GM23338 (cell line): ENCODE measurements at regions not wholly inside any gene's neighbourhood (a gene's known extent, or its start where the extent isn't known, plus 50 kb on each side); places are given as distances from the start of the nearest gene placed in this dataset.

ENCODE experiments used
- ATAC-seq: fragments of 200-7000 bp; cut with Tn5 transposase; 3 replicates; pipeline ENCODE4 v1.9.1; 2020
- DNase-seq: peaks from one replicate; pipeline ENCODE4 v3.0.0-alpha.2; 2015; ENCODE audit warnings: low spot score
- H2AFZ ChIP-seq: fragments of 200-600 bp; sonication (generic); 2 replicates; pipeline ENCODE4 v1.8.0; 2016; ENCODE audit warnings: antibody characterized with exemption, mild to moderate bottlenecking, moderate library complexity
- H3F3A ChIP-seq: fragments of 200-600 bp; sonication (generic); replicated peaks from 2 replicates; pipeline ENCODE4 v1.8.0; 2017; ENCODE audit warnings: antibody characterized with exemption, mixed run types, low read depth
- H3K27ac ChIP-seq: fragments of 200-600 bp; sonication (generic); 2 replicates; pipeline ENCODE4 v1.6.1; 2016; ENCODE audit warnings: low read depth
- H3K27me3 ChIP-seq: fragments of 200-600 bp; sonication (generic); 2 replicates; pipeline ENCODE4 v1.8.0; 2016; ENCODE audit warnings: mild to moderate bottlenecking, mixed run types, moderate library complexity; ENCODE audit not compliant: insufficient read depth
- H3K36me3 ChIP-seq: fragments of 200-600 bp; sonication (generic); 2 replicates; pipeline ENCODE4 v1.8.0; 2016; ENCODE audit warnings: mild to moderate bottlenecking; ENCODE audit not compliant: insufficient read depth
- H3K4me1 ChIP-seq: fragments of 200-600 bp; sonication (generic); 2 replicates; pipeline ENCODE4 v1.8.0; 2016; ENCODE audit warnings: mild to moderate bottlenecking, moderate library complexity; ENCODE audit not compliant: insufficient read depth
- H3K4me2 ChIP-seq: fragments of 200-600 bp; sonication (generic); 2 replicates; pipeline ENCODE4 v1.7.1; 2017; ENCODE audit warnings: mixed run types
- H3K4me3 ChIP-seq: fragments of 200-600 bp; sonication (generic); 2 replicates; pipeline ENCODE4 v1.6.1; 2016; ENCODE audit warnings: mixed run types
- H3K79me2 ChIP-seq: fragments of 200-600 bp; sonication (generic); replicated peaks from 2 replicates; pipeline ENCODE4 v1.8.0; 2017; ENCODE audit warnings: mild to moderate bottlenecking; ENCODE audit not compliant: insufficient read depth
- H3K9me2 ChIP-seq: fragments of 200-600 bp; sonication (generic); 2 replicates; pipeline ENCODE4 v1.8.0; 2017; ENCODE audit not compliant: insufficient read depth
- H4K20me1 ChIP-seq: fragments of 200-600 bp; sonication (generic); replicated peaks from 2 replicates; pipeline ENCODE4 v1.8.0; 2017; ENCODE audit warnings: mild to moderate bottlenecking; ENCODE audit not compliant: insufficient read depth
- H3K27ac Mint-ChIP-seq: 2 replicates; pipeline ENCODE4 v1.8.0; 2020; ENCODE audit warnings: inconsistent platforms, mild to moderate bottlenecking, moderate library complexity, mixed read lengths
- H3K27me3 Mint-ChIP-seq: 3 replicates; pipeline ENCODE4 v1.8.0; 2022; ENCODE audit warnings: low read depth, mild to moderate bottlenecking, moderate library complexity, mixed read lengths, inconsistent platforms; ENCODE audit not compliant: insufficient read depth, poor library complexity
- H3K36me3 Mint-ChIP-seq: 3 replicates; pipeline ENCODE4 v1.8.0; 2021; ENCODE audit warnings: low read depth, mild to moderate bottlenecking, inconsistent platforms, moderate library complexity, mixed read lengths
- H3K4me1 Mint-ChIP-seq: 3 replicates; pipeline ENCODE4 v1.8.0; 2020; ENCODE audit warnings: mild to moderate bottlenecking, inconsistent platforms, mixed read lengths
- H3K4me3 Mint-ChIP-seq: 3 replicates; pipeline ENCODE4 v1.8.0; 2021; ENCODE audit warnings: moderate library complexity, mild to moderate bottlenecking, inconsistent platforms, mixed read lengths
- H3K9me3 Mint-ChIP-seq: 3 replicates; pipeline ENCODE4 v1.8.0; 2020; ENCODE audit warnings: moderate library complexity, mild to moderate bottlenecking, inconsistent platforms, mixed read lengths
- EZH2 ChIP-seq: fragments of 200-600 bp; sonication (generic); IDR thresholded peaks from one replicate; pipeline ENCODE4 v1.8.0; 2017; ENCODE audit warnings: antibody characterized with exemption, mild to moderate bottlenecking, low read depth; ENCODE audit not compliant: unreplicated experiment
- POLR2AphosphoS5 ChIP-seq: IDR thresholded peaks from 2 replicates; pipeline ENCODE4 v1.6.1; 2016; ENCODE audit warnings: antibody characterized with exemption, low read depth
- STAT1 ChIP-seq: IDR thresholded peaks from one replicate; pipeline ENCODE4 v1.6.1; 2016; ENCODE audit warnings: antibody characterized with exemption; ENCODE audit not compliant: unreplicated experiment
- ZNF114 ChIP-seq: fragments of 250-450 bp; sonication (Bioruptor Pico); IDR thresholded peaks from 2 replicates; pipeline ENCODE4 v1.5.0; 2020; ENCODE audit warnings: mild to moderate bottlenecking, moderate library complexity
- ZNF462 ChIP-seq: fragments of 250-450 bp; sonication (Bioruptor Pico); IDR thresholded peaks from 2 replicates; pipeline ENCODE4 v1.5.0; 2020; ENCODE audit warnings: mild to moderate bottlenecking, moderate library complexity
- TF ChIP-seq, protein P1 (sequence below), 2 experiments: fragments of 200-600 bp in 1 of 2; sonication (generic) in 1 of 2; conservative IDR thresholded peaks; 2 replicates each; pipeline versions ENCODE4 v1.5.1 to v1.6.1; 2016 to 2017; ENCODE audit warnings: antibody characterized with exemption in 2 of 2, low read depth in 2 of 2, mild to moderate bottlenecking in 2 of 2, moderate library complexity in 1 of 2
- TF ChIP-seq, protein P2 (sequence below): IDR thresholded peaks from one replicate; pipeline ENCODE4 v1.6.1; 2018; ENCODE audit warnings: antibody characterized with exemption; ENCODE audit not compliant: unreplicated experiment

GRCh38 chr1:229843627-229844238 lies 217.7 kb downstream of the URB2 start:
- TF ChIP-seq STAT1 = no peak
- TF ChIP-seq, protein P1, sequence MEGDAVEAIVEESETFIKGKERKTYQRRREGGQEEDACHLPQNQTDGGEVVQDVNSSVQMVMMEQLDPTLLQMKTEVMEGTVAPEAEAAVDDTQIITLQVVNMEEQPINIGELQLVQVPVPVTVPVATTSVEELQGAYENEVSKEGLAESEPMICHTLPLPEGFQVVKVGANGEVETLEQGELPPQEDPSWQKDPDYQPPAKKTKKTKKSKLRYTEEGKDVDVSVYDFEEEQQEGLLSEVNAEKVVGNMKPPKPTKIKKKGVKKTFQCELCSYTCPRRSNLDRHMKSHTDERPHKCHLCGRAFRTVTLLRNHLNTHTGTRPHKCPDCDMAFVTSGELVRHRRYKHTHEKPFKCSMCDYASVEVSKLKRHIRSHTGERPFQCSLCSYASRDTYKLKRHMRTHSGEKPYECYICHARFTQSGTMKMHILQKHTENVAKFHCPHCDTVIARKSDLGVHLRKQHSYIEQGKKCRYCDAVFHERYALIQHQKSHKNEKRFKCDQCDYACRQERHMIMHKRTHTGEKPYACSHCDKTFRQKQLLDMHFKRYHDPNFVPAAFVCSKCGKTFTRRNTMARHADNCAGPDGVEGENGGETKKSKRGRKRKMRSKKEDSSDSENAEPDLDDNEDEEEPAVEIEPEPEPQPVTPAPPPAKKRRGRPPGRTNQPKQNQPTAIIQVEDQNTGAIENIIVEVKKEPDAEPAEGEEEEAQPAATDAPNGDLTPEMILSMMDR (conservative IDR thresholded peaks at IDR 0.05; ENCODE audit: low read depth in 2 of 2) = peak in 1 of 2 experiments; percentile 46; a peak in 3 of 4 replicates
- H3K27me3 ChIP-seq = no peaks in the 10 kb centered on the region

DNA sequence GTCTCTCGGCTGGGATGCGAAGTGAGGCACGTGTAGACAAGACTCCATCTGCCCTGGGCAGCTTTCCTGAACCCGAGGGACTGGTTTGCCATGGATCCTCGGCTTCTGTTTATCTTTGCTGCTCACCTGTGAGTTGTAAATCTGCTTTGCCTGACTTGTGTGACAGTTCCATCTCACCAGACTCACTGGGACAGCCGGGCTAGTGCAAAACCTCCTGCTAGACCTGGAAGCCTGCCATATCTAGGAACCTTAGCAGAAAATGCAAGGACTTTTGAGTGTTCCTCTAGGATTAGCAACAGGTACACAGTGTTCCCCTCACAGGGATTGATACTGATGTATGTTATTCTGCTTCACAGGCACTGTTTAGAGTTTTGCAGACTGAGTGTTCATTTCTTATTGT lies 218.6 kb downstream of the URB2 start:
- ATAC-seq = no peak
- Histone ChIP-seq H3K27ac (no peak overlapping the region), H2AFZ (peak overlapping the region; percentile 81; the same call in 1 of the 2 replicates), H4K20me1 (no peaks in the 10 kb centered on the region), H3F3A (no peaks in the 10 kb centered on the region), H3K27me3 (no peaks in the 10 kb centered on the region), H3K36me3 (no peaks in the 10 kb centered on the region), H3K4me2 (no peak overlapping the region), H3K4me1 (no peaks in the 10 kb centered on the region), H3K9me2 (no peaks in the 10 kb centered on the region), H3K79me2 (no peaks in the 10 kb centered on the region), H3K4me3 (no peak overlapping the region)
- Mint-ChIP-seq H3K27ac (no peak overlapping the region), H3K4me1 (no peaks in the 10 kb centered on the region), H3K4me3 (no peak overlapping the region), H3K9me3 (no peaks in the 10 kb centered on the region), H3K36me3 (no peaks in the 10 kb centered on the region), H3K27me3 (no peaks in the 10 kb centered on the region)
- DNase-seq = no peak
- no peak for TF ChIP-seq POLR2AphosphoS5
- no peak for TF ChIP-seq ZNF114 (CRISPR knock-in tag)
- TF ChIP-seq, protein P1 (conservative IDR thresholded peaks at IDR 0.05; ENCODE audit: low read depth in 2 of 2) = no peak
- TF ChIP-seq, protein P2, sequence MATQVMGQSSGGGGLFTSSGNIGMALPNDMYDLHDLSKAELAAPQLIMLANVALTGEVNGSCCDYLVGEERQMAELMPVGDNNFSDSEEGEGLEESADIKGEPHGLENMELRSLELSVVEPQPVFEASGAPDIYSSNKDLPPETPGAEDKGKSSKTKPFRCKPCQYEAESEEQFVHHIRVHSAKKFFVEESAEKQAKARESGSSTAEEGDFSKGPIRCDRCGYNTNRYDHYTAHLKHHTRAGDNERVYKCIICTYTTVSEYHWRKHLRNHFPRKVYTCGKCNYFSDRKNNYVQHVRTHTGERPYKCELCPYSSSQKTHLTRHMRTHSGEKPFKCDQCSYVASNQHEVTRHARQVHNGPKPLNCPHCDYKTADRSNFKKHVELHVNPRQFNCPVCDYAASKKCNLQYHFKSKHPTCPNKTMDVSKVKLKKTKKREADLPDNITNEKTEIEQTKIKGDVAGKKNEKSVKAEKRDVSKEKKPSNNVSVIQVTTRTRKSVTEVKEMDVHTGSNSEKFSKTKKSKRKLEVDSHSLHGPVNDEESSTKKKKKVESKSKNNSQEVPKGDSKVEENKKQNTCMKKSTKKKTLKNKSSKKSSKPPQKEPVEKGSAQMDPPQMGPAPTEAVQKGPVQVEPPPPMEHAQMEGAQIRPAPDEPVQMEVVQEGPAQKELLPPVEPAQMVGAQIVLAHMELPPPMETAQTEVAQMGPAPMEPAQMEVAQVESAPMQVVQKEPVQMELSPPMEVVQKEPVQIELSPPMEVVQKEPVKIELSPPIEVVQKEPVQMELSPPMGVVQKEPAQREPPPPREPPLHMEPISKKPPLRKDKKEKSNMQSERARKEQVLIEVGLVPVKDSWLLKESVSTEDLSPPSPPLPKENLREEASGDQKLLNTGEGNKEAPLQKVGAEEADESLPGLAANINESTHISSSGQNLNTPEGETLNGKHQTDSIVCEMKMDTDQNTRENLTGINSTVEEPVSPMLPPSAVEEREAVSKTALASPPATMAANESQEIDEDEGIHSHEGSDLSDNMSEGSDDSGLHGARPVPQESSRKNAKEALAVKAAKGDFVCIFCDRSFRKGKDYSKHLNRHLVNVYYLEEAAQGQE = no peak
- TF ChIP-seq ZNF462 (CRISPR knock-in tag) = no peak
- TF ChIP-seq EZH2 = no peak

More at GRCh38 chr1:229843627-229844238, 217.7 kb downstream of the URB2 start:
- no peaks in the 10 kb centered on the region for H3F3A ChIP-seq
- Mint-ChIP-seq H3K4me3 (no peak overlapping the region), H3K4me1 (no peaks in the 10 kb centered on the region), H3K27ac (no peak overlapping the region), H3K27me3 (no peaks in the 10 kb centered on the region), H3K36me3 (no peaks in the 10 kb centered on the region), H3K9me3 (no peaks in the 10 kb centered on the region)
- no peaks in the 10 kb centered on the region for H4K20me1 ChIP-seq
- ATAC-seq (no peak), DNase-seq (no peak)
- peaks cover 5% of the 10 kb centered on the region; the same call in 1 of the 2 replicates for H3K4me1 ChIP-seq
- H2AFZ ChIP-seq = peak overlapping the region; percentile 40; the same call in 1 of the 2 replicates
- H3K79me2 ChIP-seq = no peaks in the 10 kb centered on the region
- no peak overlapping the region for H3K4me3 ChIP-seq
- H3K36me3 ChIP-seq = no peaks in the 10 kb centered on the region
- no peaks in the 10 kb centered on the region for H3K9me2 ChIP-seq
- no peak overlapping the region for H3K27ac ChIP-seq
- no peak overlapping the region for H3K4me2 ChIP-seq
